ENCODE measurements at regions not wholly inside any gene's neighbourhood (a gene's known extent, or its start where the extent isn't known, plus 50 kb on each side); places are given as distances from the start of the nearest gene placed in this dataset.

DNA sequence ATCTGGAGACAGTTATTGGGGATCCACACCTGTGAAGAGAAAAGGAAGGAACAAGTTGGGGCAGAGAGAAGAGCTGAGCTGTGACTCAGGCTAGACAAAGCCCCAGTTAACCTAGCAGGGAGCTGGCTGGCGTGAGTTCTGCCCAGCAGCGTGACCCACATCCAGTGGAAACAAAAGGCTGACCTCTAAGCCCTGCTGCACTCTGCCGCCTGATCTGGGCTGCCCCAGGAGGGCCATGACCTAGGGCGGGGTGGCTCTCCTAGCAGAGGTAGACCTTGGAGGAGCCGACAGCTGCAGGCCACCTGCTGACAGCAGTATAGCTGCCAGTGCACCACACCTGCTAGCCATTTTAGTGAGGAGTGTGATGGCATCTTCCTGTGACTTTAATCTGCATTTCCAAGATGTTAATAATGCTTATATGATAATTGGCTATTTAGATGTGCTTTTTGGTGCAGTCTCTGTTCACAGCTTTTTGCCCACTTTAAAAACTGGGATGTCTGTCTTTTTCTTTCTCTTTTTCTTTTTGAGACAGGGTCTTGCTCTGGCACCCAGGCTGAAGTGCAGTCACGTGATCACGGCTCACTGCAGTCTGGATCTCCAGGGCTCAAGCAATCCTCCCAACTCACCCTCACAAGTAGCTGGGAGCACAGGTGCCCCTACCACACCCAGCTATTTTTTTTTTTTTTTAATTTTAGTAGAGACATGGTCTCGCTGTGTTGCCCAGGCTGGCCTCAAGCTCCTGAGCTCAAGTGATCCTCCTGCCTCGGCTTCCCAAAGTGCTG, 78.1 kb downstream of the LSM3 start:
- Histone ChIP-seq H2AK5ac (ENCODE audit: low read depth, low read length) (no peak overlapping the region), H4K91ac (replicated peaks; ENCODE audit: insufficient read length, low read length) (no peak overlapping the region), H2BK15ac (ENCODE audit: low read length) (no peak overlapping the region), H3K4ac (replicated peaks; ENCODE audit: insufficient read length, low read depth, low read length) (no peak overlapping the region), H2BK12ac (ENCODE audit: low read depth, low read length) (no peak overlapping the region), H3K4me2 (ENCODE audit: insufficient read depth in 1 of 2, low read depth in 2 of 2, low read length in 2 of 2) (no peak overlapping the region), H3K23ac (ENCODE audit: insufficient read length) (no peak overlapping the region), H3K36me3 (ENCODE audit: control insufficient read depth in 2 of 4, insufficient read depth in 4 of 4, low read length in 3 of 4) (no peaks in the 10 kb centered on the region), H4K20me1 (replicated peaks in 1 of 2; ENCODE audit: control insufficient read depth in 1 of 2, insufficient read depth in 2 of 2, low read length in 2 of 2) (peaks cover 0 to 4% of the 10 kb centered on the region in 2 experiments), H3K18ac (ENCODE audit: extremely low read depth, low read length) (no peak overlapping the region), H3K27ac (ENCODE audit: low read depth, low read length) (no peak overlapping the region), H4K5ac (ENCODE audit: insufficient read length, low read depth, low read length) (no peak overlapping the region), H3K4me3 (ENCODE audit: extremely low read depth in 1 of 4, insufficient read depth in 2 of 4, low read depth in 3 of 4, low read length in 4 of 4) (no peak overlapping the region), H2AFZ (ENCODE audit: low read length) (peak overlapping the region; percentile 56; the same call in 1 of the 2 replicates), H3K23me2 (ENCODE audit: low read depth, low read length) (peaks cover 13% of the 10 kb centered on the region; the same call in 1 of the 2 replicates), H2BK5ac (ENCODE audit: low read depth, low read length) (no peak overlapping the region), H3K9me3 (ENCODE audit: insufficient read depth in 2 of 2, low read depth in 1 of 2, low read length in 1 of 2) (no peaks in the 10 kb centered on the region), H3K79me2 (ENCODE audit: control insufficient read depth in 1 of 2, insufficient read depth in 2 of 2, low read length in 2 of 2) (no peaks in the 10 kb centered on the region), H3K79me1 (ENCODE audit: low read depth, low read length) (no peaks in the 10 kb centered on the region), H3K56ac (replicated peaks; ENCODE audit: insufficient read length, low read depth, low read length) (no peak overlapping the region), H2BK120ac (replicated peaks; ENCODE audit: low read depth, low read length) (no peak overlapping the region), H4K8ac (ENCODE audit: extremely low read depth, insufficient read depth, low read length) (no peak overlapping the region), H3K4me1 (replicated peaks in 1 of 4; ENCODE audit: control insufficient read depth in 3 of 4, insufficient read depth in 4 of 4, low read length in 3 of 4) (peaks cover 0 to 7% (median 0%) of the 10 kb centered on the region in 4 experiments; a peak in 1 of 7 replicates), H3K14ac (ENCODE audit: insufficient read length) (no peak overlapping the region), H3K9ac (replicated peaks in 1 of 4; ENCODE audit: extremely low read depth in 1 of 4, low read depth in 3 of 4, low read length in 3 of 4) (no peak overlapping the region), H3K27me3 (replicated peaks in 1 of 4; ENCODE audit: control insufficient read depth in 3 of 4, extremely low read depth in 1 of 4, insufficient read depth in 3 of 4, low read length in 3 of 4) (peaks cover 0 to 2% (median 0%) of the 10 kb centered on the region in 4 experiments; a peak in 1 of 7 replicates), H2BK20ac (ENCODE audit: low read length) (0 out of 2 replicates have a peak overlapping the region, but pooled peaks have one; percentile 11)
- DNase-seq (ENCODE audit: low read depth in 1 of 2, low spot score in 2 of 2), result no peak
- ChIA-PET CTCF (ENCODE audit: partially characterized antibody) (interaction anchor here (0.6 to 1.3 kb wide), 8 partner anchors 15 to 252 kb away, joined by 3 to 5 read pairs (median 3); no protein-coding TSS in a partner anchor), POLR2A (ENCODE audit: partially characterized antibody) (interaction anchor here (1.1 kb wide), 1 partner anchor 120 kb away, joined by 3 read pairs; no protein-coding TSS in a partner anchor)
- WGBS, 2 experiments (ENCODE audit: extremely low coverage in 1 of 2, insufficient coverage in 1 of 2, insufficient read length in 1 of 2, insufficient replicate concordance in 2 of 2, low coverage in 1 of 2, low lambda C conversion rate in 2 of 2, missing lambda C conversion rate in 1 of 2), result 67% methylated on average over 9 of the region's 9 CpGs; no CpG with 5 or more reads in 1 of the 2 experiments
- no peak for FAIRE-seq
- TF ChIP-seq, protein P1, sequence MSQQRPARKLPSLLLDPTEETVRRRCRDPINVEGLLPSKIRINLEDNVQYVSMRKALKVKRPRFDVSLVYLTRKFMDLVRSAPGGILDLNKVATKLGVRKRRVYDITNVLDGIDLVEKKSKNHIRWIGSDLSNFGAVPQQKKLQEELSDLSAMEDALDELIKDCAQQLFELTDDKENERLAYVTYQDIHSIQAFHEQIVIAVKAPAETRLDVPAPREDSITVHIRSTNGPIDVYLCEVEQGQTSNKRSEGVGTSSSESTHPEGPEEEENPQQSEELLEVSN (IDR thresholded peaks at IDR 0.05), result no peak
- TF ChIP-seq SP2 (IDR thresholded peaks at IDR 0.05; ENCODE audit: low read length) (no peak), SRF (IDR thresholded peaks at IDR 0.05; ENCODE audit: low read depth, low read length) (no peak), CTBP2 (IDR thresholded peaks at IDR 0.05; ENCODE audit: borderline replicate concordance, insufficient read depth, insufficient read length, low read length) (no peak), SP4 (IDR thresholded peaks at IDR 0.05; ENCODE audit: low read length) (no peak), TAF7 (optimal IDR thresholded peaks at IDR 0.05; ENCODE audit: borderline replicate concordance, low read depth, low read length) (no peak), POLR2AphosphoS5 (IDR thresholded peaks at IDR 0.05; ENCODE audit: low read depth, low read length) (no peak), RAD21 (IDR thresholded peaks at IDR 0.05 in 1 of 2, conservative IDR thresholded peaks at IDR 0.05 in 1 of 2; ENCODE audit: low read depth in 2 of 2, low read length in 2 of 2) (no peak)
- TF ChIP-seq, protein P2, sequence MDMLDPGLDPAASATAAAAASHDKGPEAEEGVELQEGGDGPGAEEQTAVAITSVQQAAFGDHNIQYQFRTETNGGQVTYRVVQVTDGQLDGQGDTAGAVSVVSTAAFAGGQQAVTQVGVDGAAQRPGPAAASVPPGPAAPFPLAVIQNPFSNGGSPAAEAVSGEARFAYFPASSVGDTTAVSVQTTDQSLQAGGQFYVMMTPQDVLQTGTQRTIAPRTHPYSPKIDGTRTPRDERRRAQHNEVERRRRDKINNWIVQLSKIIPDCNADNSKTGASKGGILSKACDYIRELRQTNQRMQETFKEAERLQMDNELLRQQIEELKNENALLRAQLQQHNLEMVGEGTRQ (IDR thresholded peaks at IDR 0.05; ENCODE audit: low read length), result no peak

Measured in H1 (cell line).